HEK293T (cell line): ENCODE measurements at regions not wholly inside any gene's neighbourhood (a gene's known extent, or its start where the extent isn't known, plus 50 kb on each side); places are given as distances from the start of the nearest gene placed in this dataset.

Experiments
- CTCF ChIA-PET: fragments of 350-600 bp; formaldehyde crosslinking; extraction: SDS; loops from one replicate; lab custom pipeline; 2021; ENCODE audit warnings: antibody characterized with exemption, inconsistent platforms; lab: Yijun Ruan, JAX
- POLR2A ChIA-PET: fragments of 350-600 bp; formaldehyde crosslinking; extraction: SDS; loops from one replicate; lab custom pipeline; 2020; ENCODE audit warnings: antibody characterized with exemption, inconsistent platforms; lab: Yijun Ruan, JAX
- DNase-seq: peaks from one replicate; pipeline ENCODE4 v3.0.0; 2012; ENCODE audit warnings: mixed read lengths; ENCODE audit errors: extremely low spot score
- ARNT ChIP-seq: fragments of 450-650 bp; IDR thresholded peaks from 2 replicates; pipeline ENCODE4 v1.6.1; 2017; ENCODE audit warnings: mild to moderate bottlenecking
- BHLHE40 ChIP-seq: fragments of 450-650 bp; IDR thresholded peaks from 2 replicates; pipeline ENCODE4 v1.6.1; 2016; ENCODE audit warnings: mild to moderate bottlenecking, moderate library complexity, borderline replicate concordance
- CTBP1 ChIP-seq: fragments of 450-650 bp; IDR thresholded peaks from 2 replicates; pipeline ENCODE4 v1.6.1; 2016; ENCODE audit warnings: borderline replicate concordance
- ELF4 ChIP-seq: fragments of 450-650 bp; IDR thresholded peaks from 2 replicates; pipeline ENCODE4 v1.6.1; 2017; ENCODE audit warnings: antibody characterized with exemption
- FOXA1 ChIP-seq: fragments of 450-650 bp; IDR thresholded peaks from 2 replicates; pipeline ENCODE4 v1.6.1; 2016; ENCODE audit warnings: mild to moderate bottlenecking
- FOXK2 ChIP-seq: fragments of 450-650 bp; IDR thresholded peaks from 2 replicates; pipeline ENCODE4 v1.6.1; 2016; ENCODE audit warnings: mild to moderate bottlenecking
- FOXM1 ChIP-seq: fragments of 450-650 bp; IDR thresholded peaks from 2 replicates; pipeline ENCODE4 v1.6.1; 2017; ENCODE audit warnings: mild to moderate bottlenecking, borderline replicate concordance
- HDGF ChIP-seq: fragments of 450-650 bp; IDR thresholded peaks from 2 replicates; pipeline ENCODE4 v1.6.1; 2017; ENCODE audit warnings: antibody characterized with exemption, borderline replicate concordance
- L3MBTL2 ChIP-seq: fragments of 450-650 bp; conservative IDR thresholded peaks from 2 replicates; pipeline ENCODE4 v1.6.1; 2016; ENCODE audit warnings: mild to moderate bottlenecking
- LEF1 ChIP-seq: fragments of 450-650 bp; IDR thresholded peaks from 2 replicates; pipeline ENCODE4 v1.6.1; 2017; ENCODE audit warnings: mild to moderate bottlenecking, borderline replicate concordance
- NFRKB ChIP-seq: fragments of 450-650 bp; IDR thresholded peaks from 2 replicates; pipeline ENCODE4 v1.6.1; 2016; ENCODE audit warnings: mild to moderate bottlenecking, moderate library complexity
- PKNOX1 ChIP-seq: fragments of 450-650 bp; IDR thresholded peaks from 2 replicates; pipeline ENCODE4 v1.6.1; 2016
- SP1 ChIP-seq: fragments of 450-650 bp; IDR thresholded peaks from 2 replicates; pipeline ENCODE4 v1.6.1; 2017
- SUZ12 ChIP-seq: fragments of 450-650 bp; IDR thresholded peaks from 2 replicates; pipeline ENCODE4 v1.6.1; 2016; ENCODE audit warnings: mild to moderate bottlenecking
- TARDBP ChIP-seq: fragments of 450-650 bp; IDR thresholded peaks from 2 replicates; pipeline ENCODE4 v1.6.1; 2016
- ZNF384 ChIP-seq: fragments of 450-650 bp; IDR thresholded peaks from 2 replicates; pipeline ENCODE4 v1.6.1; 2016

- ChIA-PET CTCF (no interaction called here), POLR2A (no interaction called here)
- TF ChIP-seq TARDBP (no peak), LEF1 (no peak), L3MBTL2 (no peak), ELF4 (no peak), PKNOX1 (no peak), ARNT (no peak), FOXA1 (no peak), FOXM1 (no peak), NFRKB (no peak), SUZ12 (no peak), FOXK2 (no peak), BHLHE40 (no peak), HDGF (no peak), SP1 (no peak), CTBP1 (no peak), ZNF384 (no peak)
- DNase-seq: no peak
Observed at GRCh38 chr5:89595056-89595455, 712.1 kb upstream of the MEF2C start.

GRCh38 chr5:89584339-89584956 is 701.5 kb upstream of the MEF2C start:
- TF ChIP-seq FOXM1 (no peak), FOXA1 (no peak), PKNOX1 (0 out of 2 replicates have a peak, but pooled peaks have one; percentile 4), ELF4 (no peak), LEF1 (no peak), ARNT (no peak), NFRKB (no peak)
- ChIA-PET CTCF (no interaction called here), POLR2A (no interaction called here)
- no peak for DNase-seq

- TF ChIP-seq HDGF (no peak), CTBP1 (no peak), PKNOX1 (no peak), ZNF384 (no peak), FOXK2 (no peak), L3MBTL2 (no peak), ARNT (no peak), FOXM1 (no peak)
- no peak for DNase-seq
- ChIA-PET POLR2A (no interaction called here), CTCF (no interaction called here)
Observed at GRCh38 chr5:89583534-89583933, 700.5 kb upstream of the MEF2C start.

- ChIA-PET CTCF (no interaction called here), POLR2A (no interaction called here)
- no peak for TF ChIP-seq PKNOX1
- TF ChIP-seq LEF1: no peak
- no peak for DNase-seq
Observed at GRCh38 chr5:89582768-89583339, 699.9 kb upstream of the MEF2C start.

GRCh38 chr5:89580976-89581375 is 698.0 kb upstream of the MEF2C start:
- DNase-seq: no peak
- CTCF ChIA-PET: no interaction called here
- POLR2A ChIA-PET: no interaction called here
- TF ChIP-seq ELF4 (no peak), BHLHE40 (no peak), SUZ12 (no peak), PKNOX1 (no peak)

GRCh38 chr5:89575319-89575718 is 692.3 kb upstream of the MEF2C start:
- ChIA-PET CTCF (no interaction called here), POLR2A (no interaction called here)
- TF ChIP-seq L3MBTL2 (no peak), ARNT (no peak), SUZ12 (no peak), FOXM1 (no peak), PKNOX1 (no peak), ELF4 (no peak), SP1 (no peak), NFRKB (no peak), ZNF384 (no peak), FOXK2 (no peak), TARDBP (no peak), LEF1 (no peak), HDGF (no peak), BHLHE40 (no peak), FOXA1 (no peak), CTBP1 (no peak)
- no peak for DNase-seq
